Fibroblast of peridontal ligament (primary cell): ENCODE measurements at regions not wholly inside any gene's neighbourhood (a gene's known extent, or its start where the extent isn't known, plus 50 kb on each side); places are given as distances from the start of the nearest gene placed in this dataset.
A peak's percentile ranks its signal among the peaks of the same experiment; 100 is the strongest.

Source experiments
- DNase-seq: peaks from one replicate; pipeline ENCODE4 v3.0.0-alpha.2; 2010; ENCODE audit errors: extremely low read depth

DNA sequence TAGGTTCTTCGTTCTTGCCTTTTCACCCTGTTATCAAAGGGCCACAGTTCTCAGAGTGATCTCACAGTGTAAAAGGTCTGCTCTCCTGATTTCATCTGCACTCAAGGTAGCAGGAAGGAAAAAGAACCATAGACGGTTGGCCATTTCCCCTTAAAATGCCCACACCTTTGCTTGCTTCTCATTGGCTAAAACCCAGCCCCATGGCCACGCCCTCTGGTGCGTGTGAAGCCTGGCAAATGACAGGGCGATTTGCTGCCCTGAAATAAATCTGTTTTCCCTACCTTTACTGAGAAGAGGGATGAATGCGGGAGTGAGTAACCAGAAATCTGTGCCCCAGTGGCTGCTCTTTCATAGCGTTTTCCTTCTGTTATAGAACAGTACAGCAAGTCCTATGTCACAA, 269.3 kb downstream of the POU4F1 start:
- DNase-seq: no peak

DNA sequence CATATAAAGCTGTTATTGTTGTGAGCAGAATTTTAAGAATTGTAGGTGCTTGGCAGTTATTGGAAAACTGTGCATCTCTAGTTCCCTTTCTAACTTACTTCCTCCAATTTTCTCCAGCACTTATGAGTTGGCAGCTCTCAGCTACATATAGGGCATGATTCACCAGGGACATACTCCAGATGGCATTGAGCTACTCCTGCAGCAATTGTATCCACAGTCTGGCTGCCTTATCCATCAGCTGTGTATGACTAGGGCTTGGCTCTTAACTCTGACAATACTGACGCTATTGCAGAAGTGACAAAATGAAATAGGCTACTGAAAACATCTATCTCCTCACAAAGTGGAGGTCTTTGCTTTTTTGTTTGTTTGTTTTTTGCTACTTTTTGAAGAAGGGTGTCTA, 276.7 kb downstream of the POU4F1 start:
- no peak for DNase-seq

GRCh38 chr13:78325585-78325984, 277.8 kb downstream of the POU4F1 start:
- no peak for DNase-seq

GRCh38 chr13:78323848-78324247, 279.5 kb downstream of the POU4F1 start:
- no peak for DNase-seq

DNA sequence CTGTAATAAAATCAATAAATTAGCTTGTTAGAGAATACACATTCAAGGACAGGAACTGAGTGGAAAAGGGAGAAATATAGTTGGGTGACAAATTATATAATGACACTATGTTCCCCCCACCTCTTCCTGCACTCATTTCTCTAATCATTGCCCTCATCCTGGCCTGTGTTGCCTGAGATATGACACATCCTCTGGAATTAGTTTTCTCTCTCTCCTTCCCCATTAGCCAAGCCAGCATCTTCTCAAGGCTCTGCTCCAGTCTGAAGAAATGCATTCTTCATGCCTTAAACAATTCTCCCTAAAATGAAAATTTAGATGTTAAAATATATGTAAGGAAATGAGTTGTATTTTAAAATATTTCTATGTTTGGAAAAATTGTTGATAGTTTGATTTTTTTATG, 280.3 kb downstream of the POU4F1 start:
- DNase-seq: no peak

GRCh38 chr13:78319101-78319627, 284.2 kb downstream of the POU4F1 start:
- DNase-seq: no peak

DNA sequence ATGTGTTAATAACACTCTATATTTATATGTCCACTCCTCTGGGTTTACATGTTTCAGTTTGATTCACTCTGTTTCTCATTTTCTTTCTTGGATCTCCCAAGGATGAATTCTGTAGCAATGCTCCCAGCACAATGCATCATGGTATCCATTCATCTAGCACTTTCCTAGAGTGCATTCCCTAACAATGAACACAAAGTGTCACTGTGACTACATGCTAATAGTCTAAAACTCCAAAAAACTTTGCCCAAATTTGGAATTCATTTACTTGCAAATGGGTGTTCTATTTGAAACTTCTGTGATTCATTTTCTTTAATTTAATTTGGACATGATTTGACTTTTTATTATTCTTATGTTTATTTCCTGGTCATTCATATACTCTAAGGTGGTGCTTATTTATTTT, 286.3 kb downstream of the POU4F1 start:
- DNase-seq: no peak

GRCh38 chr13:78309497-78310180, 293.7 kb downstream of the POU4F1 start:
- no peak for DNase-seq

- DNase-seq: no peak
These were observed 296.7 kb downstream of the POU4F1 start for GRCh38 chr13:78306519-78307206.

- no peak for DNase-seq
These were observed 298.2 kb downstream of the POU4F1 start for GRCh38 chr13:78305171-78305570.

DNA sequence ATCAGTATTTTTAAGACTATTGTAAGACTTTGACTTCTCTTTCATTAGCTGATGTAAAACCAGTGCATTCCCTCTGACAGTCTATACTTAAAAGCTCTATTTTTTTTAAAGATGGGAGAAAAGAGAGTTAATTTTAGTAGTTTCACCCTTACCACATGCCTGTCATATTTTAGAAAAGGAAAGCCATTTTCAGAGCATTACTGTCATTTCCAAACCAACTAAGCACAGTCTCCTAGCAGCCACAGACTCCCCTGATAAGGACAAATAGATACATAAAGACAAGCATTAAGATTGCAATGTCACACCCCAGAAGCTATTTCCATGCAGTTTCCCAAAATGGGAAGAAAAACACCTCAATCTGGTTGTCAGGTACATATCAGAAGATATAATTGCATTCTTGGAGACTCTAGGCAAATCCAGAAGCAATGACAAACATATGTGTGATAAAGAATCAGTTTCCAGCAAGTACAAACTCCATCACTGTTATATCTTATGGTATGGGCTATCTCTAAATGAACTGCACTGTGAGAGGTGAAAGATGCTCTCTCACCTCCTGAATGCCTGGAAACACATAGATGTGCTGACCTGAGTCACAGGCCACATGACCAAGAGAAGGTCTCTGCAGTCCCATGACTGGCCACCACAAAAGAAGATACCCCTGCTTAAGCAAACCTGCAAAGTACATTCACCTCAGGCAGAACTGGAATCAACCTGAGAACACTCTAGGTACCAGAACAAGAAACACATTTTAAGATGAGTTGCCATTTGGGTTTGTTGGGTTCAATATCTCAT, 303.3 kb downstream of the POU4F1 start:
- DNase-seq: no peak

DNA sequence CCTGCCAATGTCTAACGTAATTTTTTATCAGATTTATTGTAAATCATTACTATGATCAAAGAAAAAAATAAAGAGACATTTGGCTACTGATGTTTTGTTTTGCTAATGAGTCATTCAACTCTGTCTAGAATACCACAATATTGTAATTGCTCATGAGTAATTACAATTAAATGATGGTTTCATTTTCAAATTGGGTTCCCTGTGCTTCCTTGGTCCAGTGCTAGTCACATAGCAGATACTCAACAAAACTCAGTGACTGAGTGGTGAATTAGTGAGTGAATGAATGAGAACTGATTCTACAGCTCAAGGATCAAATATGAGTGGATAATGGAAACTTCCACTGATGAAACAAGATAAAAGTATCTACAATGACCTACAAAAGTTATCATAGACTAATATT, 304.7 kb downstream of the POU4F1 start:
- no peak for DNase-seq

DNA sequence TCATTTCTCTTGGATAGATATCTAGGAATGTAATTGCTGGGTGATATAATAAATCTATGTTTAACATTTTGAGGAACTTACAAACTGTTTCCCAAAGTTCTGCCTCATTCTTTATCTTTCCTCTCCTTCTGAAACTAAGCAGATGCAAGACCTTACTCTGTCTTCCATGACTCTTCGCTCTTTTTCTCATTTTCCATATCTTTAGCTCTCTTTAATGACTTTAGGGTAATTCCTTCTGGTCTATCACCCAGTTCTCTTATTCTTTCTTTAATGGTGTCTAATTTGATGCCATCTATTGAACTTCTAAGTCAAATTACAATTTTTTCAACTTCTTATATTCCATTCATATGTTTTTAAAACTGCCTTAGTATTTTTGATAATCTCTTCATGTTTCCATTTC, 316.6 kb downstream of the POU4F1 start:
- DNase-seq: no peak

DNA sequence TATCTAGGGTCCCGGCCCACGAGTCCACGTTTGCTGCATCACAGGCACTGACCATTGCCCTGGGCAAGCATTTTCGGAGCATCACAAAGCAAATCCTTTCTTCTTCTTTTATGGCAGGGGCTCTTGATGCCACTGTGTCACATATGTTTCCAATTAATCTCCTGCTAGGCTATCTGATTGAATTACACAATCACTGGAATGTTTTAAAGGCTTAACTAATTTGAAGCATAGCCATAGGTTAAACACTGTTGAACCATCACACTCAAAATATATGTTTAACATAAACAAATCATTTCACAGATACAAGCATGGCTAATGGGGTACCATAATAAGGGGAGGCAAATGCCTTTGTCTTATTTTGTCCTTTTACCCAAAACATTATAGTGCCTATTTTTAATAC, 338.3 kb downstream of the POU4F1 start:
- no peak for DNase-seq

DNA sequence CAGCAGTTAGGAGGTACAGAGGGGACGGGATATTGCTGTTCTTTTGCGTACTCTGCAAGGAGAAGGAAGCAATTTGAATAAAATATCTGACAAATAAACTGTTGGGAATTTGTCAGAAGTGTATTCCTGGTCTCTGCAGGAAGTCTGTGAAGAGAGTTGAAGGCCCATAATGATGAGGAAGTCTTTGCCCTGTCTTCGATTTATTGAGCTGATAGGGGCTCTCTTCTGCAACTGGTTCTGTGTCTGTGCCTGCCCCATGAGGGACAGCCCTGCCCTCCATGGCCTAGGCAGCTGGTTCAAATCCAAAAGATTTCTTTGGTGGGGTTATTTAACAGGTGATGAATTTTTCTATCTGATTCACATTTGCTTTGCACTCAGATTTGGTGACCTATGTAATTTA, 339.7 kb upstream of the EDNRB start:
- no peak for DNase-seq

- no peak for DNase-seq
These were observed 337.9 kb upstream of the EDNRB start for GRCh38 chr13:78256484-78256883.

DNA sequence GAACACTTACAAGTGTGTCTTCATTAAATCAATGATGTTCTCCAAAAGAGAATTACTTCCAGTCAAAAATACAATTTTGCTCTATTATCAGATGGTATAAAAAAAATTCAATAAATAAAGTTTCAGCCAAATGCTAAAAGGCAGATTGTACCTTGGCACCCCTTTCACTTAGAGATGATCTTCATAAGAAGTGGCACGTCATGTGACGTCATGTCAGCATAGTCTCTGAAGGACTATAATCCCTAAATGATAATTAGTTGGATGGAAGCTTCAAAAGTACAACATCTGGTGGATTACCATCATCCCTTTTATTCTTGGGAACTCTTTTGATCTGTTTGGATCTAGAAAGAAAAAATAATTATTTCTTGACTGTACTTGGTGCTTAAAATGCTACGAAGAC, 335.5 kb upstream of the EDNRB start:
- no peak for DNase-seq

DNA sequence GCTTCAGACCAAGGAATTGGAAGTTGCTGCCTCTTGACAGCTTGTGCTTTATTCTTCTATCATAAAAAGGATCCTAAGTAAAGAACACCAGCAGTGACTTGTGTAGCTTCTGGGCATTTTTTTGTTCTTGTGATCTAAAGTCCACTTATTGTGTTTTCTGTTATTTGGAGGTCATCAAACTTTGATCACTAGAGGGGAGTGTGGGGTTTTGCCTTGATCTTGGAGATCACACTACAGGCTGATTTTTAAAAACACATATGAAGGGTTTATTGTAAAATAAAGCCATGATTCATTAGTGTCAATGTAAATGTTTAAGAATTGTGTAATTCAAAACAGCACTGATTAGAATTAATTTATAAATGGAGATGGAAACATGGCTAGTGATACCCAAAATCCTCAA, 328.7 kb upstream of the EDNRB start:
- DNase-seq: no peak

DNA sequence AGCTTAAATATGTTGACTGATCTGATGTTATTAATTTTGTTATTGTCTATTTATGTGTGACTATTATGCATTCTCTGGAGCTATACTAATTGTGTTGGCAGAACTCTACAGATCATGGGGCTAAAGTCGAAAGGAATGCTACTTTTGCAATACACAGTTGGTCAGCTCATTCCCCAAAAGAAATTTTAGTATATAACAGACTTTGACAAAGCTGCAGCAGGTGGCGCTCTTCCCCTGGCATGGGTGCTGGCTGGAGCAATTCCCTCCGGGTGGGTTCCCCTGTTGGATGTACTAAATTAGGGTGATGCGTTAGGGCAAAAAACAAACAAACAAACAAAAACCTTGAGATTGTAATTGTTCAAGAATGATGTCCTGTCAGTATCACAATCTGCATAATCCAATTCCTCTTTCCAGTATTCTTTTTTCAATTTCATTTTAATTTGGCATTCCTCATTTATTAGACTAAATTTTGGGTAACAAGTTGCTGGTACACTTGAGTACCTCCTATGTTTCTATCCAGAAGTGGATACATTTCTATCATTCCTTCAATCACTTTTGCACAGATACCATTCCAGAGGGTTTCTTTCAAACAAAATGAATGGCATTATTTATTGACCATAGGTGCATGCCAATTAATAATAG, 322.8 kb upstream of the EDNRB start:
- peak; percentile 23 for DNase-seq

- no peak for DNase-seq
These were observed 321.1 kb upstream of the EDNRB start for GRCh38 chr13:78239714-78240113.

- no peak for DNase-seq
These were observed 320.3 kb upstream of the EDNRB start for GRCh38 chr13:78238911-78239310.

DNA sequence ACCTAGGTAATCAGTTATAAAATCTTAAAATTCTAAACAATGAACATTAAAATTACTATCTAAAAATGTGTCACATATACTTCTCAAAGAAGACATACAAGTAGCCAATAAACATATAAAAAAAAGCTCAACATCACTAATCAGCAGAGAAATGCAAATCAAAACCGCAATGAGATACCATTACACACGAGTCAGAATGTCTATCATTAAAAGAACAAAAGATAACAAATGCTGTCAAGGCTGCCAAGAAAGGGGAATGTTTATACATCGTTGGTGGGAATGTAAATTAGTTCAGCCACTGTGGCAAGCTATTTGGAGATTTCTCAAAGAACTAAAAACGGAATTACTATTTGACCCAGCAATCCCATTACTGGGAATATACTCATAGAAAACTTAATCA, 310.3 kb upstream of the EDNRB start:
- DNase-seq: peak; percentile 7
